ENCODE measurements at regions not wholly inside any gene's neighbourhood (a gene's known extent, or its start where the extent isn't known, plus 50 kb on each side); places are given as distances from the start of the nearest gene placed in this dataset.

DNA sequence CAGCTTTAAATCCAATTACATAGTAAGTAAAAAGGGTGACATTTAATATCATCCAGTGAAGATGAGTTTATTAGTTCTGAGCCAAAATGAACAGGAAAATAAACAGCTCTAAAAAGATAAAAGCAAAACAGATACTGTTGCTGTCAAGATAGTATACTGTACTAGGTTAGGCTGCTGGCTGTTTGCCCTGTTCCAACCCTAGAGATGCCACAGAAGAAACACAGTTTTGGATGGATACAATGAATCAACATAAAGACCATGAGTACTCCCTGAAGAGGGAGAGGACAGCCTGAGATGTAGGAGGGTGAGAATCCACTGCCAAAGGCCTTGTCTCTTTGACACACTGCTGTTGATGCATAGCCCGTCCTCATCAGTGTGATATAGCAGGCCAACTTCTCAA, 1302.7 kb downstream of the EFNA5 start:
- DNase-seq: no peak
- in situ Hi-C loops (cut with HindIII; ENCODE audit: low pct_ligation_motif_present, low pct_unique_long_range_greater_than_20kb, low sequenced_read_pairs): no loop called here

DNA sequence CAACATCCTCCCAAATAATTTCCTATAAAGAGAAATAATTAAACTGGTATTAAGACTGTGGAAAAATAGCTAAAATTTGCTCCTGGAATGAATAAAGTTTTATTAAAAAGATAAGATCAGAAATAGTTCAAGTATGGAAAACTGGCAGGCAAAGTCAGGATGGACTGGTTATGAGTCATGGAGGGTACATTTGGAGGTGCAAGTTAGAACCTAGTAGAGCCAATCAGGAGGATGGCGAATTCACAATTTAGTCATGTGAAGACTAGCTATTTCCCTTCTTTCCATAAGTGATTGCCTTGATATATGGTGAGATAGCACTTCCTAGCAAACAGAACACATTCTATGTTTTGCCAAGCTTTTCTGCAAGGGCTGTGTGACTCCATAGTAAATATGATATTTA, 1303.5 kb downstream of the EFNA5 start:
- DNase-seq: no peak
- in situ Hi-C loops (cut with HindIII; ENCODE audit: low pct_ligation_motif_present, low pct_unique_long_range_greater_than_20kb, low sequenced_read_pairs): no loop called here

DNA sequence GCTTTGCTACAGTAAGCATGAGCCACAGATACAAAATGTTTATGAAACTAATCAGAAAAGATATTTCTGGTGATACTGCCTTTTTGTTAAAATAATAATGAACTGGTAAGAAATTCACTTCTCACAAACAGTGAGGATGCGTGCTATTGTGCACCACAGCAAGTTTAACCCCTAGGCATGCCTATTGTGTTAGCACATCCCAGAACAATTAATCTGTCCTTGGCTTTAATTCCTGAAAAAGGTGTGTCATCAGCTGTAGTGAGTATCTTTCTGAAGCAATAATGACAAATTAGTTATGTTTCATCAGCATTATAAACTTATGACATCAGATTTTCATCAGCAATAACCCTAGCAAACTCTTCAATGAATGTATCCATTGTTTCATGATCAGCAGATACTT, 1307.2 kb downstream of the EFNA5 start:
- DNase-seq: no peak
- in situ Hi-C loops (cut with HindIII; ENCODE audit: low pct_ligation_motif_present, low pct_unique_long_range_greater_than_20kb, low sequenced_read_pairs): no loop called here

DNA sequence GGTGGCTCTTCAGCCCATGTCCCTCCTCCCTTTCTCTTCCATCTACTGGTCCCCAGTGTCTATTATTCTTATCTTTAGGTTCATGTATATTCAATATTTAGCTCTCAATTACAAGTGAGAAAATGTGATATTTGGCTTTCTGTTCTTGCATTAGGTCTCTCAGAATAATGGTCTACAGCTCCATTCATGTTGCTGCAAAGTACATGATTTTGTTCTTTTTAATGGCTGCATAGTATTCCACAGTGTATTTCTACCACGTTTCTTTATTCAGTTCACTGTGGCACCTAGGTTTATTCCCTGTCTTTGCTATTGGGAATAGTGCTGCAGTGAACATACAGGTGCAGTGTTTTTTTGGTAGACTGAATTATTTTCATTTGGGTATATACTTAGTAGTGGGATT, 1308.8 kb downstream of the EFNA5 start:
- in situ Hi-C loops (cut with HindIII; ENCODE audit: low pct_ligation_motif_present, low pct_unique_long_range_greater_than_20kb, low sequenced_read_pairs): no loop called here
- no peak for DNase-seq

DNA sequence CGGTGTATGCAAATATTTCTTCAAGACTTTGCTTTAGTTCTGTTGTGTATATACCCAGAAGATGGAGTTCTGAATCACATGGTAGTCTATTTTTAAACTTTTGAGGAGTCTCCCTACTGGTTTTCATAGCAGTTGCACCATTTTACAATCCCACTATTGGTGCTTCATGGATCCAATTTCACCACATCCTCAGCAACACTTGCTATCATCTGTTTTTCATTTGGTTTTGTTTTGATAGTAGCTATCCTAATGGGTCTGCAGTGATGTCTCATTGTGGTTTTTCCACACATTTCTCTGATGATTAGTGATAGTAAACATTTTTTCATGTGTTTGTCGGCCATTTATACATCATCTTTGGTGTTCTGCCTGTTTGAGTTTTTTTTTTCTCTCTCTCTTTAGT, 1339.3 kb downstream of the EFNA5 start:
- in situ Hi-C loops (cut with HindIII; ENCODE audit: low pct_ligation_motif_present, low pct_unique_long_range_greater_than_20kb, low sequenced_read_pairs): no loop called here
- no peak for DNase-seq

DNA sequence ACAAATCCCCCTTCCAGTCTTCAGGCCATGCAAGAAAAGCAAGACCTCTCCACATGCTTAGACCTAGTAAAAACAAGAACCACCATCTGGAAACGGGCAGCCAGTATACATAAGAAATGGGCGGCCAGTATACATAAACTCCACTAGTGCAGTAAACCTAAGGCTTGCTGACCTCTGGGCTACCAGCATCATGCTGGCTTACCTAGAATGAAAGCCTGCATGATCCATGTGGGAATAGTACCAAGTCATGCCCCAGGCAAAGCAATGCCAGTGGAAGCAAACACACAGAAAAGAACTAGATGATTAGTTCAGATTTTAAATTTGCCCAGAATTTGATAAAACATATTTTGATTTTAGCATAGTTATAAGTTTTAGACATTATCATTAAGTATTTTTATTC, 1346.4 kb downstream of the EFNA5 start:
- no peak for DNase-seq
- in situ Hi-C loops (cut with HindIII; ENCODE audit: low pct_ligation_motif_present, low pct_unique_long_range_greater_than_20kb, low sequenced_read_pairs): no loop called here

DNA sequence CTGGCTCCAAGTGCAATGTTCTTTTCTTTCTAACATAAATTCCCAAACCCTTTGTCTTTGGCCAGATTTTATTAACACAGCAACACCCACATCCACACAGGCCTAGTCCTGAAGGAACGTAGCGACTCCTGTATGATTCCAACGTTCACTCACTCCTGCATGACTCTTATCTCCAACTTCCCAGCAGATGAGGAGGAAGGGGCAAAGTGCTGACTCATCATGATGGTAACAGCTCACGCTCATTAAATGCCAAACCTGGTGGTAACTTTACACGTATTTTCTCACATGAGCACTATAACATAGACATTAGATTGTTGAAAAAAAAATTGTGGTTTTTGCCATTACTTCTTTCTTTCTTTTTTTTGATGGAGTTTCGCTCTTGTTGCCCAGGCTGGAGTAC, 1349.5 kb downstream of the EFNA5 start:
- no peak for DNase-seq
- in situ Hi-C loops (cut with HindIII; ENCODE audit: low pct_ligation_motif_present, low pct_unique_long_range_greater_than_20kb, low sequenced_read_pairs): no loop called here

DNA sequence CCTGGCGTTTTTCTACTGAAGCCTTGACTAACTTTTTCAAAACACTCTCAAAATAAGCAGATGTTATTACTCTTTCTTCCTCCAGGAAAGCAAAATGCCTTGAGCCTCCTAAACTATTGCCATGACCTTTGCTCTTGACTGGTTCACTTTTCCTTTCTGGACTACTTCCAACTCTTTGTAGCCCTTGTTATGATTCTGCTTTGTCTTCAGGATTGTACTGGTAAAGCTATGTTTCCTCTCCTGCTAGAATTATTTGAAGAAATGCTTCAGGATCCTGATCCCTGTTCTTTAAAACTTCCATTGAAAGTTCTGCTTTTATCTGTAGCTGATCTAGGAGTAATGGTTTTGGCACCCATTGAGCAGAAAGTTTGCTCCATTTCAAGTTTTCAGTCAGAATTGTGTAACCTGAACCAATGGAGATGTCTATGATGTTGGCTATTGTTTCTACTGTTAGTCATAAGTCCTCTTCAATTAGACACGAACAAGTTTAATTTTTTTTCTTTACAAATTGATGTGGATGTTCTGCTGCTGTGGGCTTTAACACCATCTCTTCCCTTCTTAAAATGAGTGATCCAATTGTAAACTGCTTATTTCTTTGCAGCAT, 1356.4 kb downstream of the EFNA5 start:
- in situ Hi-C loops (cut with HindIII; ENCODE audit: low pct_ligation_motif_present, low pct_unique_long_range_greater_than_20kb, low sequenced_read_pairs): no loop called here
- DNase-seq: no peak

DNA sequence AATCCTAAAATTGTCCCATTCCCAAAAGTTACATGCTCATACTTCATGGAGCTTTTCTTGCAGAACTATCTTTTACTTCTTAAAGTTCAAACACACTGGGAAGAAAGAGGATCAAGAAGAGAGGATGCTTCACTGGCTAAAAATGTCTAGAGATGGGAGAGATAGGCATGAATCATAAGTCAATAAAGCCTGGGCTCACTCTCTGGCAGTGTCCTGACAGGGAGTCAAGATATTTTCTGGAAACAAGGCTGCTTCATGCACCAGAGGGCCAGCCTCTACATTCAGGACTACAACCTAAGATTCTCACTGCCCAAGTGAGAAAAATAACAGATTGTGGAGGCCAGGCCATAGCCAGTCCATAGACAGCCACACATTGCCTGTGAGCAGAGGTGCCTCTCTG, 1358.4 kb downstream of the EFNA5 start:
- in situ Hi-C loops (cut with HindIII; ENCODE audit: low pct_ligation_motif_present, low pct_unique_long_range_greater_than_20kb, low sequenced_read_pairs): no loop called here
- no peak for DNase-seq

DNA sequence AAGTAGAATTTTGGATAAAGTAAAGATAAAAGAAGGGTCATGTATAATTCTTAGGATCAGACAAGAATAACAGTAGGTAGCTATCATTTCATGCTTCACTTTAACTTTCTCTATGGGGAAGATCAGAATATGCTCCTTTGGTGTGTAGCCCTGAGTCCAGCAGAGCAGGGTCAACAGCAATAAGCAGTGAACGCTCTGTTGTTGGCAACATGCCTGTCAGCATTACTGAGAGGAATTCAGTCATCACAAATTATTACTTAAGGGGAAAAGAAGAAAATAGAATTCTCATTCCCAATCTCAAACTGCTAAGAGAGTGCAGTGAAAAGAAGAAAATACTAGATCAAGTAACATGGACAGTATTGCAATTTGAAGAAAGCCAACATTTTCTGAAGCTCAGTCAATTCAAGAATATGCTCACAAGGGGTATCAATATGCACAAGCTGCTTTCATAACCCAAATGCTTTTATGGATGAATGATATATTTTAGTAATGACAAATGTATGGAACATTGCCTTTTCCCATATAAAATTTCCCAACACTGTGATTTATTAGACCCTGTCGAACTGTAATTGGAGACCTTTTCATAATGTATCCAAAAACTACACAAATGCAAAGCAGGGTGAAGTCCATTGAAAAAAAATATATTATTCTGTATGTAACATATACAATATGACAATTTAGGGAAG, 1359.4 kb downstream of the EFNA5 start:
- in situ Hi-C loops (cut with HindIII; ENCODE audit: low pct_ligation_motif_present, low pct_unique_long_range_greater_than_20kb, low sequenced_read_pairs): no loop called here
- DNase-seq: no peak

DNA sequence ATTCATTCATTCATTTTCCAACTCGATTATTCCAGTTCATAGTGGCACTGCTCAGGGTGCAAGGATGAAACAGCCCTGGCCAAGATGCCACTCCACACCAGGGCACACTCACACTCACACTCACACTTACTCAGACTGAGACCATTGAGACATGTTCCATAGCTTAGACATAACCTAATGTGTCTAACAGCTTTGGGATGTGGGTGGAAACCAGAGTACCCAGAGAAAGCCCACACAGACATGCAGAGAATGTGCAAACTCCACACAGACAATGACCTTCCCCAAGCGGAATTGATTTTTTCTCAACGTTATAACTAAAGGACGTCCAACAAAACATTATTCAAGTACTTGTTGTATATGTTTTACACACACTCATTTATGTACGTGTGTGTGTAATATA, 1363.5 kb downstream of the EFNA5 start:
- in situ Hi-C loops (cut with HindIII; ENCODE audit: low pct_ligation_motif_present, low pct_unique_long_range_greater_than_20kb, low sequenced_read_pairs): no loop called here
- DNase-seq: no peak

DNA sequence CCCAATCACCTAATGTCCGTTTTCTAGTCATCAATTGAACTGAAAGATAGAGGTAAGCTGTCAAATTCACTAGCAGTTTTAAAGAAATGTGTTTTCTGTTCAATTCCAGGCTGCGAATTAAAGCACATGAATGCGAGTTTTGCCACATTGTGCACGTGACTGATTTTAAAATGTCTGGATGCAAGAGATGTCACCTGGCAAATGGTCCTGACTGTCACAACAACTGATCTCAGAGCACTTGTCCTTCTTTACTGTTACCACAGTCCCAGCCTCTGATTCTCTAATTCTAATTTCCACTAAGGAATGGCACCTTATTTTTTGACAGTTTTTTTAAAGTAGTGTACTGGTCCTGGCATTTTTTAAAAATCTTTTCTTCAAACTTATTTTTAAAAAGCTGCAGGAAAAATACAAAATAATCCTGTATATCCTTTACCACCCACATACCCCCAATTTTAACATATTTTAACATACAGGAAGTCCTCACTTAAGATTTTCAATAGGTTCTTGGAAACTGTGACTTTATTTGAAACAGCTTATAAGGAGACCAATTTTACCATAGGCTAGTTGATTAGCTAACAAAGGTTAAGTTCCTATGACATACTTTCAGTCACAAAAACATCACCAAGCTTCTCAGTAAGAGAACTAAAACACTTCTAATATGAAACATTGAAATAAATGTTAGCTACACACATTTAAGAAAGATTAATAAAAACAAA, 1364.3 kb downstream of the EFNA5 start:
- in situ Hi-C loops (cut with HindIII; ENCODE audit: low pct_ligation_motif_present, low pct_unique_long_range_greater_than_20kb, low sequenced_read_pairs): no loop called here
- DNase-seq: no peak

DNA sequence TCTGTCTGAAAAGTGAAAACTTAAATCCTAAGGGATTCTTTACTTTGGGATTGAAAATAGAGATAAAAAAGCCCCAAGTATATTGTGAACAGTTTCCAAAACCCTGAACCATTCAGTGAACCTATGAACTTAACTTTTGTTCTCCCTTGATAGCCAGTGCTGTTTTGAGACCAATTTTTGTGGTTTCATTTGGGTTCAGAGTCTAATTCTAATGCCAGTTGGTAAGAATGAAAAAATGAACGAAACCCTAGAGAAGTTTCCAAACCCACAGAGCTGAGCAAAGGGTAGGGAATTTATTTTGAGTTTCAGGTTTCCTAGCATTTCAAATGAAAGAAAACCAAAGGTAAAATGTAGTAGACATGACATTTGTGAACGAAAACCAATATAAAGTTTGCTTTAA, 1366.8 kb downstream of the EFNA5 start:
- no peak for DNase-seq
- in situ Hi-C loops (cut with HindIII; ENCODE audit: low pct_ligation_motif_present, low pct_unique_long_range_greater_than_20kb, low sequenced_read_pairs): no loop called here

DNA sequence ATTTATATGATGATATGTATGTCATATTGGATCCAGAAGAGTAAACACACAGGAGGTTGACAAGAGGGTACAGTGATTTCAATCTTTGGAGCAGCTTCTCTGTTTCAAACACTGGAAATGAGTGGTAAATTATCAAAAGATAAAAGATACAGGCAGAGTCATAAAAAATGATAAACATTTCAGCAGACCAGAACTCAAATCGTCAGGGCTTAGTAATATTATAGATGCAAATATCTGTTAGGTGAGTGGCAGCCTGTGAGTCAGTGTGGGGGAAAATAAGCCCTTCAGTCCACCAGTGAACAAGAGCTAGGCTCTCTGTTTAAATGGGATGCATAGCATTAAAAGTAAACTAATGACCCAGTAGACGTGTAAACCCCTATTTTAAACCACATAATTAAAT, 1378.1 kb downstream of the EFNA5 start:
- no peak for DNase-seq
- in situ Hi-C loops (cut with HindIII; ENCODE audit: low pct_ligation_motif_present, low pct_unique_long_range_greater_than_20kb, low sequenced_read_pairs): no loop called here

DNA sequence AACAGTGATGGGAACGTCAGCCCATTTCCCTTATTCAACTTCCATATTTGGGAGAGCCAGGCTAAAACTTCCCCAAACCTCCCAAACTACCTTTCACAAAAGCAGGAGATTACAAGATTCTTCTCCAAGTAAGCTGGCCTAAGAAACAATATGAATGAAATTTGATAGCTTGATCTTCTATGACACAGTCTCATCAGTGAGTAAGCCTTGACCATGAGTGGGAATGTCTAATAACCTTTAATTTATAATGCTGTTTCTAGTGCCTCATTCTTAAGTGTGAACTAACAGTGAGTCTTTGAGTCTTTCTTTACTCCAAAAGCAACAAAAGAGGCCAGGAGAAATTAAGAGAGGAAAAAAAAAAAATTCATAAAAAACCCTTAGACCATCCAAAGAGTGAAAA, 1379.9 kb downstream of the EFNA5 start:
- no peak for DNase-seq
- in situ Hi-C loops (cut with HindIII; ENCODE audit: low pct_ligation_motif_present, low pct_unique_long_range_greater_than_20kb, low sequenced_read_pairs): no loop called here

DNA sequence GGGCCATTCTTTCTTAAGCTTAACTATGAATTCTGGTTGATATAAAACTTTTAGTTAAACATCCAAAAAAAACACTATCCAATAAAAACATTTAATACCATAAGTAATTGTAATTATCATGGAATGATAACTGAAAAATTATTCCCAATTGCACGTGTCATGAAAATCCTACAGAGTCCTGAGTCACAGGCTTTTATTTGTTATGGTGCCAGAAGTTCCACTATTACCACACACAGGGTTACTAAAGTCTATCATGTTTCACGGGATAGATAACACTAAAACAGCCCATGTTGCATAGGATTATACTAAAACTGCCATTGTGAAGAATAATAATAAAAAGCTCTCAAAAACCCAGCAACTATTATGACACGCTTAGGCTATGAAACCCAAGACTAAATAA, 1381.8 kb downstream of the EFNA5 start:
- in situ Hi-C loops (cut with HindIII; ENCODE audit: low pct_ligation_motif_present, low pct_unique_long_range_greater_than_20kb, low sequenced_read_pairs): no loop called here
- DNase-seq: no peak

DNA sequence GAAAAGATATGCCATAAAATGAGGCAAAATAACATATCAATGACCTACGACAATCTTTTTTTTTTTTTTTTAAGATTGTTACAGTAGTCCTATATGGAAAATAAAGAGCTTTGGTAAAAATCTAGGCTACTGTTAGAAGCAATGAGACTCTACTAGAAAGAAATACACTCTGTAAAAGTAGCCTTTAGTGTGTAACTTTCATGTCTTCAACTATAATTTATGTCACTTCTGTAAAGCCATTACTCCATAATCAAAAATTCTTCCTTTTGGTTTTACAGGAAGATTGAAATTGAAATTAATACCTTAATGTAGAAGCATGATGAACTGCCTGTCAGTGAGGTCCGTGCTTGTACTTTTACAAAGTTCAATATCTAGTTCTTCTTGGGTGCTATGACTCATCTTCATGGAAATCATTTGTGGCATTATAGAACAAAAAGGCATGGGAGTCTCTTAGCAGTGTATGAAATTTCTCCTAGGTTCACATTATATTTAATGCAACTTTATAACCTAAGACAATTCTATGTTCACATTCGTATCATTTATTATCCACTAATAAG, 1393.1 kb downstream of the EFNA5 start:
- in situ Hi-C loops (cut with HindIII; ENCODE audit: low pct_ligation_motif_present, low pct_unique_long_range_greater_than_20kb, low sequenced_read_pairs): no loop called here
- no peak for DNase-seq

DNA sequence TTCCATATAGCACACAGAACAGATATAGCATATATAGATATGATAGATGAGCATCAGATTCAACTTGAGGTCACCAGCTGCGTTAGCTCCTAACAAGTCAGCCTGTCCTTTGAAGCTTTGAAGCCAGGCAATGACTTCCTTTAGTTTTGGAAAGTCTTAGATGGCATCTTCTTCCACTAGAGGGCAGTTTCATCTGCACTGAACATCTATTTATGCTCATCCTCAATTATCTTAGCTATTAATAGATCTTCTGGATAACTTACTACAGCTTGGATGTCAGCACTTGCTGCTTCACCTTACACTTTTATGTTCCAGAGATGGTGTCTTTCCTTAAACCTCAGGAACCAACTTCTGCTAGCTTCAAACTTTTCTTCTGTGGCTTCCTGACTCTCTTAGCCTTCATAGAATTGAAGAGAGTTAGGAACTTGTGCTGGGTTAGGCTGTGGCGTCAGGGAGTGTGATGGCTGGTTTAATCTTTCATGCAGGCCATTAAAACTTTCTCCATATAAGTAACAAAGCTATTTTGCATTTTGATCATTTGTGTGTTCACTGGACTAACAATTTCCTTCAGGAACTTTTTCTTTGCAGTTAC, 1401.4 kb downstream of the EFNA5 start:
- in situ Hi-C loops (cut with HindIII; ENCODE audit: low pct_ligation_motif_present, low pct_unique_long_range_greater_than_20kb, low sequenced_read_pairs): no loop called here

DNA sequence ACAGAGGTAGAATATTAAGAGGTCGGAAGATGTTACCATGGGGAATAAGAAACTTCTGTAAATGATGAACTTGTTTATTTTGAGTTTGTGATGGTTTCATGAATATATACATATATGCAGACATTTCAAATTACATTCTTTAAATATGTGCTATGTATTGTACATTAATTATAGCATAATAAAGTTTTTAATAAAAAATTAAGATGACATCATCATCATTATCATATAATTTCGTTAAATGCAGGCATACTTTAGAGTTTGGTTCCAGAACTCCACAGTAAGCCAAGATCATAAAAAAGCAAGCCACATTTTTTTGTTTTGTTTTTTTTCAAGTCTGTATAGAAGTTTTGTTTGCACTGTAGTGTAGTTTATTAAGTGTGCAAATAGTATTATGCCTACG, 1403.5 kb downstream of the EFNA5 start:
- in situ Hi-C loops (cut with HindIII; ENCODE audit: low pct_ligation_motif_present, low pct_unique_long_range_greater_than_20kb, low sequenced_read_pairs): no loop called here

More for the DNA sequence above, 1401.4 kb downstream of the EFNA5 start:
- DNase-seq: peak; percentile 11

More for the DNA sequence above, 1403.5 kb downstream of the EFNA5 start:
- DNase-seq: no peak
